ENCODE measurements at regions not wholly inside any gene's neighbourhood (a gene's known extent, or its start where the extent isn't known, plus 50 kb on each side); places are given as distances from the start of the nearest gene placed in this dataset.

DNA sequence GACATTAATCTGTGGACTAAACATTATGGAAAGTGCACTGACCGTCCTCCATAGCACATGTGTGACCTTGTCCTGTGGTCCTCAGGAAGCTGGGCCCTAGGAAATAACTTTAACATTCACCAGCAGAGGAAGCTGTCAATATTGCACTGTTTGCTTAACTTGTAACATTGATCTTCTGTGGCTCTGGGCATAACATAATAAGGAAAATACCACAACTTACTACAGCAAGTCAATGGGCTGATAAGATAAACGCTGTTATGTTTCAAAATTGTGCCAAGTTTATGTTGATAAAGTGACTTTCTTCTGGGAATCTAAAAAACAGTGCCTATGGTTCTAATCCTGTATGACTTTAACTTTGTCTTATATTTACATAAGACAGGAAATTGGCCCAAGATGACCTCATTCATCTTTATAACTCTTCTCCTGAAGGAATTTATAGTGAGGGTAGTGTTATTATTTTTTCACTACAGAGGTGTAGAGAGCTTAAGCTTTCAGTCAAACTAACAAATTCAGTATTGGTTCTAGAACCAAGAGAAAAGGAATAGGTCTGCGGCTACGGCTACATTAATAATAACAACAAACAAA is 113.7 kb upstream of the MAP4K3 start:
- no peaks in the 10 kb centered on the region for H3K4me1 ChIP-seq
- intact Hi-C loops (cut with DNase I; ENCODE audit: low total_unique reads) = no loop called here
- DNase-seq = no peak
- no peak for TF ChIP-seq POLR2A (IDR thresholded peaks at IDR 0.05)
- TF ChIP-seq, protein P1, sequence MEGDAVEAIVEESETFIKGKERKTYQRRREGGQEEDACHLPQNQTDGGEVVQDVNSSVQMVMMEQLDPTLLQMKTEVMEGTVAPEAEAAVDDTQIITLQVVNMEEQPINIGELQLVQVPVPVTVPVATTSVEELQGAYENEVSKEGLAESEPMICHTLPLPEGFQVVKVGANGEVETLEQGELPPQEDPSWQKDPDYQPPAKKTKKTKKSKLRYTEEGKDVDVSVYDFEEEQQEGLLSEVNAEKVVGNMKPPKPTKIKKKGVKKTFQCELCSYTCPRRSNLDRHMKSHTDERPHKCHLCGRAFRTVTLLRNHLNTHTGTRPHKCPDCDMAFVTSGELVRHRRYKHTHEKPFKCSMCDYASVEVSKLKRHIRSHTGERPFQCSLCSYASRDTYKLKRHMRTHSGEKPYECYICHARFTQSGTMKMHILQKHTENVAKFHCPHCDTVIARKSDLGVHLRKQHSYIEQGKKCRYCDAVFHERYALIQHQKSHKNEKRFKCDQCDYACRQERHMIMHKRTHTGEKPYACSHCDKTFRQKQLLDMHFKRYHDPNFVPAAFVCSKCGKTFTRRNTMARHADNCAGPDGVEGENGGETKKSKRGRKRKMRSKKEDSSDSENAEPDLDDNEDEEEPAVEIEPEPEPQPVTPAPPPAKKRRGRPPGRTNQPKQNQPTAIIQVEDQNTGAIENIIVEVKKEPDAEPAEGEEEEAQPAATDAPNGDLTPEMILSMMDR (IDR thresholded peaks at IDR 0.05) = no peak
- H3K27ac ChIP-seq = no peak overlapping the region
- no peaks in the 10 kb centered on the region for H3K27me3 ChIP-seq
- H3K36me3 ChIP-seq = no peaks in the 10 kb centered on the region
- H3K4me3 ChIP-seq = no peak overlapping the region
- no peaks in the 10 kb centered on the region for H3K9me3 ChIP-seq

DNA sequence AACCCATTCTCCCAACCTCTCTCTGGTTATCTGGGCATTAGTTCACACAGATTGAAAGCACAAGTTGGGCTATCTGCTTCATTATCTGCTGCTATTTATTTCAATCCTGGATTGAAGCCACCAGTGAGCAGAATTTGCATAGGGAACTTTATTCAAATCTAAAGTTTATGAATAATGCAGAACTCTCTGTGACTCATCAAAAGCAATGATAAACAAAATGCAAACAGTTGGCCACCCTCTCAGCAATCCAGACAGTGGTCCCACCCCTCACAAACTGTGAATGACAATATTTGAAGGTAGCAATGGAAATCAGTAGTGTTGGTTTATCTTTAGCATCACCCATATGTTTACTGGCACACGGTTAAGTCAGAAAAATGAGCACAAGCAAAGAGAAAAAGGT is 106.8 kb upstream of the TMEM178A start:
- no peak for DNase-seq
- Histone ChIP-seq H3K27me3 (no peaks in the 10 kb centered on the region), H3K27ac (no peak overlapping the region), H3K36me3 (no peaks in the 10 kb centered on the region), H3K4me1 (no peaks in the 10 kb centered on the region), H3K4me3 (no peak overlapping the region), H3K9me3 (peaks cover 0 to 6% of the 10 kb centered on the region in 2 donors)
- no peak for TF ChIP-seq POLR2A (IDR thresholded peaks at IDR 0.05)
- TF ChIP-seq, protein P1 (IDR thresholded peaks at IDR 0.05) = no peak
- intact Hi-C loops (cut with DNase I; ENCODE audit: low total_unique reads) = no loop called here

DNA sequence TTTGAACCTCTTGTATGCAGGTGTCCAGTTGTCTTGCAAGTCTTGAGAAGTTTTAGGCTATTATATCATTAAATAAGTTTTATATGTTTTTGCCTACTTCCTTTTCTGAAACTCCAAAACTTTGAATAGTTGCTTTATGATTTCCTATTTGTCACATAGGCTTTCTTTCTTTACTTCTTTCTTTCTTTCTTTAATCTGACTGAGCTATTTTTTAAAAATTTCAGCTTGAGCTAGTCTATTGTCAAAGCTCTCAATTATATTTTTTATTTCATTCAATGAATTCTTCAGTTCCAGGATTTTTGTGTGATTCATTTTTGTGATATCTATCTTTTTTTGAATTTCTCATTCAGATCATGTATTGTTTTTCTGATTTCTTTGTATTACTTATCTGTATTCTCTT is 102.1 kb upstream of the TMEM178A start:
- H3K27ac ChIP-seq = no peak overlapping the region
- H3K4me3 ChIP-seq = no peak overlapping the region
- H3K4me1 ChIP-seq = no peaks in the 10 kb centered on the region
- TF ChIP-seq, protein P1 (IDR thresholded peaks at IDR 0.05) = no peak
- TF ChIP-seq POLR2A (IDR thresholded peaks at IDR 0.05) = no peak
- DNase-seq = no peak
- H3K9me3 ChIP-seq = peaks cover 0 to 6% of the 10 kb centered on the region in 2 donors
- intact Hi-C loops (cut with DNase I; ENCODE audit: low total_unique reads) = no loop called here
- no peaks in the 10 kb centered on the region for H3K27me3 ChIP-seq
- no peaks in the 10 kb centered on the region for H3K36me3 ChIP-seq

DNA sequence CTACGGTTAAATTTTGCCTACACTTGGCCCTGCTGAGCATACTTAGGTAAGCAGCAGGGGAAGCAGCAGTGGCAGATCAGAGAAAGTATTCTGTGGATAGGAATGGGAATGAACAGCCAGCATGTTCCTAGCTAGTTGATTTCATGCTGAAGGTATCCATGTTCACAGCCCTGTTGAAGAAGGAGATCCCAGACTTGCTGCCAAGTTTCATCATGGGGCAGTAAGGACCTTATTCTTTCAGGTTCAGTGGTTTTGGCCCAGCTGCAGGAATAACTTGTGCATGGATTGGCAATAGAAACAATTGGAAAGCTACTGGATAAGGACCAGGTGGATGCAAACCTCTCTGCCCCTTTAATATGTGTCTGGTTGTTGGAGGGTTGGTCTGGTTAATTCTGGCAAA is 98.2 kb upstream of the TMEM178A start:
- intact Hi-C loops (cut with DNase I; ENCODE audit: low total_unique reads) = no loop called here
- DNase-seq = no peak
- no peak for TF ChIP-seq POLR2A (IDR thresholded peaks at IDR 0.05)
- TF ChIP-seq, protein P1 (IDR thresholded peaks at IDR 0.05) = no peak
- Histone ChIP-seq H3K27ac (peak overlapping the region in 1 of 2 donors; percentile 53), H3K4me1 (no peaks in the 10 kb centered on the region), H3K27me3 (no peaks in the 10 kb centered on the region), H3K36me3 (no peaks in the 10 kb centered on the region), H3K9me3 (peaks cover 0 to 6% of the 10 kb centered on the region in 2 donors), H3K4me3 (no peak overlapping the region)

DNA sequence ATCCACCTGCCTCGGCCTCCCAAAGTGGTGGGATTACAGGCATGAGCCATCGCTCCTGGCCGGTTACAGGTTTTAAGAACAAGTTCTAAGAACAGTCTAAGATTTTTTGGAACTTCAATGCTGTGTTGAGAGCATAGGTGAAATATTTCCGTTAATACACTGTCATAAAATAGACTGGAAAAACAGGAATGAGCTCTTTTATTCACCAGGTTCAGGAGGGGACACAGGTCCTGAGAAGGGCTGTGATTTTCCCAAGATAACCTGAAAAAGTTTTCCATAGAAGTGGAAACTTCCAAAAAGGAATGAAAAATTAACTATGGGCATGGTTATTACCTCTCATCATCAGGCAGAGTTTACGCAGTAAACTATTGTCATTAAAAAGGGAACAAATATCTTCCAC is 97.6 kb upstream of the TMEM178A start:
- no peak for TF ChIP-seq POLR2A (IDR thresholded peaks at IDR 0.05)
- peak overlapping the region; percentile 13 to 53 for H3K27ac ChIP-seq
- peaks cover 0 to under 1% of the 10 kb centered on the region in 2 donors for H3K9me3 ChIP-seq
- H3K36me3 ChIP-seq = no peaks in the 10 kb centered on the region
- no peaks in the 10 kb centered on the region for H3K27me3 ChIP-seq
- H3K4me1 ChIP-seq = no peaks in the 10 kb centered on the region
- H3K4me3 ChIP-seq = no peak overlapping the region
- intact Hi-C loops (cut with DNase I; ENCODE audit: low total_unique reads) = no loop called here
- no peak for DNase-seq

DNA sequence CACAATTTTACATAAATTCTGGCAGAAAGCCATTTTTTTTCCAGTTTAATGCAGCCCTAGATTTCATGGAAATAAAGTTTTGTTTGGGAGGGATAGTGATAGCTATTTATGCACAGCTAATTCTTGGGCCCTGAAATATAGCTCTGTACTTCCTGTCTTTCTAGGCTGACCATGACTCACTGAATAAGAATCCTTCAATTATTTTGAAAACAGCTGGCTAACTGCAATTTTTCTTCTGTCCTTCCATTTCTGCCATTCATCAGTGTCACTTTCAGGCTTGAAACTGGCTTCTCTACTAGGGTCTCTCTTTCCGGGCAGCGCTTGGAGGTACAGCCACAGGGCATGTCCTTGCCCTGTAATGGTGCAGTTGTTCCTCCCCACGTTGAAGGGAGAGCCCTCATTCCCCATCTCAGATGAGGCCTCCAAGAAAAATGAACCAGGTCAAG is 97.1 kb upstream of the TMEM178A start:
- no peaks in the 10 kb centered on the region for H3K4me1 ChIP-seq
- no peaks in the 10 kb centered on the region for H3K9me3 ChIP-seq
- H3K4me3 ChIP-seq = no peak overlapping the region
- no peaks in the 10 kb centered on the region for H3K36me3 ChIP-seq
- TF ChIP-seq POLR2A (IDR thresholded peaks at IDR 0.05) = no peak
- TF ChIP-seq, protein P1 (IDR thresholded peaks at IDR 0.05) = no peak
- intact Hi-C loops (cut with DNase I; ENCODE audit: low total_unique reads) = no loop called here
- no peaks in the 10 kb centered on the region for H3K27me3 ChIP-seq
- no peak for DNase-seq
- peak overlapping the region; percentile 12 to 53 for H3K27ac ChIP-seq

Measured in uterus (tissue), 3 donors.